ENCODE measurements at regions not wholly inside any gene's neighbourhood (a gene's known extent, or its start where the extent isn't known, plus 50 kb on each side); places are given as distances from the start of the nearest gene placed in this dataset.

DNA sequence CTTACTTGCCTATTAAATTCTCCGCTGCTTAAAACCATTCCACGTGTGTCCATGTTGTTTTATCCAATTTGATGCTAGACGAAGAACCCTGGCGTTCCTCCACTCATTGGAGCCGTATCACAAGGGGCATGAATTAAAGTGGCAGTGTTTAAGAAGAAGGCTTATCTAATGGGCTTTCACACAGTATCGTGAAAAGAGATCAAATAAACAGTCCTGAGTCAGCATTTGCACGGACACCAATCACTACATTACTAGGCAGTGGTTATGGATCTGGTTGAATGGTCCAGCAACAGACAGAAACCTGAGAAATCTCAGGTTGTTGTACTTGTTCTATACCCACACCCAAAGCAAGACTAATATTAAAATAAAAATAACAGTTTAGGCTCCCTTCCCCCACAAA, 671.6 kb downstream of the FAT4 start:
- Histone ChIP-seq H3K27ac (replicated peaks) (no peak overlapping the region), H3K27me3 (ENCODE audit: insufficient read depth, poor library complexity, severe bottlenecking) (no peaks in the 10 kb centered on the region), H3K4me3 (replicated peaks; ENCODE audit: insufficient read depth, low read length) (no peak overlapping the region)
- DNase-seq (ENCODE audit: low read depth in 1 of 2, low spot score in 1 of 2): no peak
- TF ChIP-seq POLR2AphosphoS5 (IDR thresholded peaks at IDR 0.05; ENCODE audit: low read depth): no peak

DNA sequence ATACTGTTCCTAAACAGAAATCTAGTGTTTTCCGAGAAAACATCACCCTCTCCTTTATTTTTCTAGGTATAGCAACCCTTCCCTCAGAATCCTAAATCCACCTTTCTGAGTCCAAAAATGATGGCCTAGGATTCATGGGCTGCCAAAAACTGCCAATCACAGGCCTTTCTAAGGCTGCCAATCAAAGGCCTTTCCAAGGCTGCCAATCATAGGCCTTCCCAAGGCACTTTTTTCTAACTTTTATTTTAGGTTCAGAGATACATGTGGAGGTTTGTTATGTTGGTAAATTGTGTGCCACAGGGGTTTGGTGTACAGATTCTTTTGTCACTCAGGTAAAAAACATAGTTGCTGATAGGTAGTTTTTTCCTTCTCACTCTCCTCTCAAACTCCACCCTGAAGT, 673.7 kb downstream of the FAT4 start:
- no peak overlapping the region for H3K4me3 ChIP-seq (replicated peaks; ENCODE audit: insufficient read depth, low read length)
- no peak for DNase-seq (ENCODE audit: low read depth in 1 of 2, low spot score in 1 of 2)
- H3K27me3 ChIP-seq (ENCODE audit: insufficient read depth, poor library complexity, severe bottlenecking): no peaks in the 10 kb centered on the region
- TF ChIP-seq POLR2AphosphoS5 (IDR thresholded peaks at IDR 0.05; ENCODE audit: low read depth) (no peak), SPI1 (IDR thresholded peaks at IDR 0.05; ENCODE audit: borderline replicate concordance, low read depth) (no peak), GABPA (IDR thresholded peaks at IDR 0.05; ENCODE audit: low read depth) (no peak)
- TF ChIP-seq, protein P1, sequence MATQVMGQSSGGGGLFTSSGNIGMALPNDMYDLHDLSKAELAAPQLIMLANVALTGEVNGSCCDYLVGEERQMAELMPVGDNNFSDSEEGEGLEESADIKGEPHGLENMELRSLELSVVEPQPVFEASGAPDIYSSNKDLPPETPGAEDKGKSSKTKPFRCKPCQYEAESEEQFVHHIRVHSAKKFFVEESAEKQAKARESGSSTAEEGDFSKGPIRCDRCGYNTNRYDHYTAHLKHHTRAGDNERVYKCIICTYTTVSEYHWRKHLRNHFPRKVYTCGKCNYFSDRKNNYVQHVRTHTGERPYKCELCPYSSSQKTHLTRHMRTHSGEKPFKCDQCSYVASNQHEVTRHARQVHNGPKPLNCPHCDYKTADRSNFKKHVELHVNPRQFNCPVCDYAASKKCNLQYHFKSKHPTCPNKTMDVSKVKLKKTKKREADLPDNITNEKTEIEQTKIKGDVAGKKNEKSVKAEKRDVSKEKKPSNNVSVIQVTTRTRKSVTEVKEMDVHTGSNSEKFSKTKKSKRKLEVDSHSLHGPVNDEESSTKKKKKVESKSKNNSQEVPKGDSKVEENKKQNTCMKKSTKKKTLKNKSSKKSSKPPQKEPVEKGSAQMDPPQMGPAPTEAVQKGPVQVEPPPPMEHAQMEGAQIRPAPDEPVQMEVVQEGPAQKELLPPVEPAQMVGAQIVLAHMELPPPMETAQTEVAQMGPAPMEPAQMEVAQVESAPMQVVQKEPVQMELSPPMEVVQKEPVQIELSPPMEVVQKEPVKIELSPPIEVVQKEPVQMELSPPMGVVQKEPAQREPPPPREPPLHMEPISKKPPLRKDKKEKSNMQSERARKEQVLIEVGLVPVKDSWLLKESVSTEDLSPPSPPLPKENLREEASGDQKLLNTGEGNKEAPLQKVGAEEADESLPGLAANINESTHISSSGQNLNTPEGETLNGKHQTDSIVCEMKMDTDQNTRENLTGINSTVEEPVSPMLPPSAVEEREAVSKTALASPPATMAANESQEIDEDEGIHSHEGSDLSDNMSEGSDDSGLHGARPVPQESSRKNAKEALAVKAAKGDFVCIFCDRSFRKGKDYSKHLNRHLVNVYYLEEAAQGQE (IDR thresholded peaks at IDR 0.05; ENCODE audit: insufficient replicate concordance, low read depth): no peak
- TF ChIP-seq, protein P2, sequence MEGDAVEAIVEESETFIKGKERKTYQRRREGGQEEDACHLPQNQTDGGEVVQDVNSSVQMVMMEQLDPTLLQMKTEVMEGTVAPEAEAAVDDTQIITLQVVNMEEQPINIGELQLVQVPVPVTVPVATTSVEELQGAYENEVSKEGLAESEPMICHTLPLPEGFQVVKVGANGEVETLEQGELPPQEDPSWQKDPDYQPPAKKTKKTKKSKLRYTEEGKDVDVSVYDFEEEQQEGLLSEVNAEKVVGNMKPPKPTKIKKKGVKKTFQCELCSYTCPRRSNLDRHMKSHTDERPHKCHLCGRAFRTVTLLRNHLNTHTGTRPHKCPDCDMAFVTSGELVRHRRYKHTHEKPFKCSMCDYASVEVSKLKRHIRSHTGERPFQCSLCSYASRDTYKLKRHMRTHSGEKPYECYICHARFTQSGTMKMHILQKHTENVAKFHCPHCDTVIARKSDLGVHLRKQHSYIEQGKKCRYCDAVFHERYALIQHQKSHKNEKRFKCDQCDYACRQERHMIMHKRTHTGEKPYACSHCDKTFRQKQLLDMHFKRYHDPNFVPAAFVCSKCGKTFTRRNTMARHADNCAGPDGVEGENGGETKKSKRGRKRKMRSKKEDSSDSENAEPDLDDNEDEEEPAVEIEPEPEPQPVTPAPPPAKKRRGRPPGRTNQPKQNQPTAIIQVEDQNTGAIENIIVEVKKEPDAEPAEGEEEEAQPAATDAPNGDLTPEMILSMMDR (IDR thresholded peaks at IDR 0.05; ENCODE audit: insufficient read depth, low read length): no peak
- no peak overlapping the region for H3K27ac ChIP-seq (replicated peaks)

DNA sequence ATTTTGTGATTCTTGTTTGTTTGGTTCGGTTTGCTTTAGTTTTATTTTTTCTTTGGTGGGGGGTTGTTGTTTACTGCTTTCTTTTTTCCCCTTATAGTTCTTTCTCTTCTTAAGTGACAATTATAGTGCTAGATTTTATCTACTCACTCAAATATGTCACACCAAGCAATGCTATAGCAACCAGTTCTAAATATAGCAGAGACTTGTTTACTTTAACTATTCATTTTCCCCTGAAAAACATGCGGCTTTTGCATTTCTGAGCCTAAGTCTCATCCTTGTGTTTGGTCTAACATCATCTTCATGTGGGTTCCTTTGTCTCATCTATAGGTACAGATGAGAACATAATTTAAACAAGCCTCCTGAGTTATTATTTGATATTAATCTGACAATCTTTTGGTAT, 676.6 kb downstream of the FAT4 start:
- no peaks in the 10 kb centered on the region for H3K27me3 ChIP-seq (ENCODE audit: insufficient read depth, poor library complexity, severe bottlenecking)
- TF ChIP-seq POLR2AphosphoS5 (IDR thresholded peaks at IDR 0.05; ENCODE audit: low read depth) (no peak), GABPA (IDR thresholded peaks at IDR 0.05; ENCODE audit: low read depth) (no peak), SPI1 (IDR thresholded peaks at IDR 0.05; ENCODE audit: borderline replicate concordance, low read depth) (no peak)
- TF ChIP-seq, protein P1 (IDR thresholded peaks at IDR 0.05; ENCODE audit: insufficient replicate concordance, low read depth): no peak
- TF ChIP-seq, protein P2 (IDR thresholded peaks at IDR 0.05; ENCODE audit: insufficient read depth, low read length): no peak
- no peak overlapping the region for H3K4me3 ChIP-seq (replicated peaks; ENCODE audit: insufficient read depth, low read length)

DNA sequence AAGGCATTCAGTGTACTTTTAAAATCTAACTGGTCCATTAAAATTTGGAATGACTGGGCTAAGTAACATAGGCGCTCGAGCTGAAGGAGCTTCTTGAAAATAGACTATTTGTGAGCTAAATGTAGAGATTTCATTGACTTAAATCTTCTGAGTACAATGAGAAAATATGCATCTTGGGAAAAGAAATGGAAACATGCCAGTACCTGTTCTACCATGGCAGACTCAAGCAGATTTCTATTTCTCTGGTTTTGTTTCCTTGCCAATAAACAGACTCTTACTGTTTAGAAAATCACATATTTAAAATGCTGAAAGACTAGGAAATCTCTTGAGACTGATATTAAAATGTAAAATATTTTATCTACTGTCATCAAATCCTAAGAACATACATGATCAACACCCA, 678.1 kb downstream of the FAT4 start:
- H3K27me3 ChIP-seq (ENCODE audit: insufficient read depth, poor library complexity, severe bottlenecking): no peaks in the 10 kb centered on the region
- TF ChIP-seq POLR2AphosphoS5 (IDR thresholded peaks at IDR 0.05; ENCODE audit: low read depth) (no peak), SPI1 (IDR thresholded peaks at IDR 0.05; ENCODE audit: borderline replicate concordance, low read depth) (no peak), GABPA (IDR thresholded peaks at IDR 0.05; ENCODE audit: low read depth) (no peak)
- TF ChIP-seq, protein P2 (IDR thresholded peaks at IDR 0.05; ENCODE audit: insufficient read depth, low read length): no peak
- TF ChIP-seq, protein P1 (IDR thresholded peaks at IDR 0.05; ENCODE audit: insufficient replicate concordance, low read depth): no peak
- no peak overlapping the region for H3K27ac ChIP-seq (replicated peaks)
- H3K4me3 ChIP-seq (replicated peaks; ENCODE audit: insufficient read depth, low read length): no peak overlapping the region
- DNase-seq (ENCODE audit: low read depth in 1 of 2, low spot score in 1 of 2): no peak

More for the DNA sequence above, 676.6 kb downstream of the FAT4 start:
- DNase-seq (ENCODE audit: low read depth in 1 of 2, low spot score in 1 of 2): no peak
- no peak overlapping the region for H3K27ac ChIP-seq (replicated peaks)

Measured in HL-60 (cell line).